CMK (cell line): ENCODE measurements at regions not wholly inside any gene's neighbourhood (a gene's known extent, or its start where the extent isn't known, plus 50 kb on each side); places are given as distances from the start of the nearest gene placed in this dataset.
A peak's percentile ranks its signal among the peaks of the same experiment; 100 is the strongest.

Source experiments
- DNase-seq: peaks from one replicate; pipeline ENCODE4 v3.0.0-alpha.2; 2010; ENCODE audit warnings: low read depth

DNA sequence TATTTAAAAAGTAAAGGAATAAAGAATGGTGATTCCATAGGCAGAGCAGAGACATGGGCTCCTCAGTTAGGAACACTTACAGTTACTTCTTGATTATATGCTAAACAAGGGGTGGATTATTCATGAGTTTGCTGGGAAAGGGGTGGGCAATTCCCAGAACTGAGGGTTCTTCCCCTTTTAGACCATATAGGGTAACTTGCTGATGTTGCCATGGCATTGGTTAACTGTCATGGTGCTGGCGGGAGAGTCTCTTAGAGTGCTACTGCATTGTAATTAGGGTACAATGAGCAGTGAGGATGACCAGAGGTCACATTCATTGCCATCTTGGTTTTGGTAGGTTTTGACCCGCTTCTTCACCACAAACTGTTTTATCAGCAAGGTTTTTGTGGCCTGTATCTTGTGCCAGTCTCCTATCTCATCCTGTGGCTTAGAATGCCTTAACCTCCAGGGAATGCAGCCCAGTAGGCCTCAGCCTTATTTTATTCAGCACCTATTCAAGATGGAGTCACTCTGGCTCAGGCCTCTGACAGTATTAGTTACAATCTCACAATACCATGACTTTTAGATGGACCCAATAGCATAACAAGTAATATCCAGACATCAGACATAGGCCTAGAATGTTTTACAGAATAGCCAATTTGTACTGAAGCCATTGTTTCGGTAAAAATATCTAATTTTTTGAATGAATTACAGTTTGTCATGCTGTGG, 106.8 kb downstream of the ZBTB18 start:
- DNase-seq: peak; percentile 32

- DNase-seq: no peak
Measured at GRCh38 chr1:244159646-244160045, 108.6 kb downstream of the ZBTB18 start.

DNA sequence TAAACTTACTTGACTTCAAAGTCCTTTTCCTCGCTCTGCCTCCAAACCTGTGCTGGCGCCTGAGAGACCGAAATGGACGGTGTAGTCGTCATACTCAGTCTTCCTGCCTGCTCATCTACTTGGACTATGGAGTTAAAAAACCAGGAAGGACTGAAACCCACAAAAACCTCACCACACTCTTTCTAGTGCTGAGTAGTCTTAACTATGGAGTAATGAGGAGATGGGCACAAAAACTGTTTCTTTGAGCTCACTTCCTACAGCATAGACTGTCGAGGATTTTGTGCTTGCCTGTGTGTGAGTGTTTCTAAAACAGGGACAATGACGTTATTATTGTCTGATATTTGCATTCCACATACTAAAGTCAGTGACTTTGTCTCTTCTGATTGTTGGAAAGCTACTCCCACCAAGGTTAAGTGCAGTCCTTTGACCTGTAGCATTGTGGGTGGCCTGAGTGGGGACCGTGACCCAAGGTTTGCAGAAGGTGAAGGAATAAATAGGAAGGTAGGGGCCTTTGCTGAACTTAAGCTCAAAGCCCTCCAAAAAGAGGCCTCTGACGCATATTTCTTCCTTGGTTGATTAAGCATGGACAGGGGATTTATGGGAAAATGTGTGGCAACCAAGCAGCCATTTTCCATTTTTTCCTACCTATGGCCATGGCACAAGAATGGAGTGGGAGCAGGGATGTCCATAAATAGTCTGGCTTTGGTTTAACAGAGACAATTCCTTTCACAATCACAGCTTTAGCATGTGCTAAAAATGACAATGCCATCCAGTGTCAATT, 109.6 kb downstream of the ZBTB18 start:
- no peak for DNase-seq

DNA sequence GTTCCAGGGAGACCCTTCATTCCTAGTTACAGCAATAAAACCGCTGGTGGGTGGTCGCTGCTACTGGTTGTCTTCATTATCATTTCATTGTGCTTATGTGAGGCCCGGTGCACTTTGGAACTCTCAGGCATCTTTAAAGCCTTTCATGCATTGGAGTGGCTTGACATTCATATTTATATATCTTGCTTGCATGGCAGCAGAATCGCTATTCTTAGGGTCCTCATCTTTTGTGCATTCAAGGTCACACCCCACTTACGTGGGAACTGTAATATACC, 110.1 kb downstream of the ZBTB18 start:
- no peak for DNase-seq

GRCh38 chr1:244162786-244163530, 111.9 kb downstream of the ZBTB18 start:
- DNase-seq: no peak

DNA sequence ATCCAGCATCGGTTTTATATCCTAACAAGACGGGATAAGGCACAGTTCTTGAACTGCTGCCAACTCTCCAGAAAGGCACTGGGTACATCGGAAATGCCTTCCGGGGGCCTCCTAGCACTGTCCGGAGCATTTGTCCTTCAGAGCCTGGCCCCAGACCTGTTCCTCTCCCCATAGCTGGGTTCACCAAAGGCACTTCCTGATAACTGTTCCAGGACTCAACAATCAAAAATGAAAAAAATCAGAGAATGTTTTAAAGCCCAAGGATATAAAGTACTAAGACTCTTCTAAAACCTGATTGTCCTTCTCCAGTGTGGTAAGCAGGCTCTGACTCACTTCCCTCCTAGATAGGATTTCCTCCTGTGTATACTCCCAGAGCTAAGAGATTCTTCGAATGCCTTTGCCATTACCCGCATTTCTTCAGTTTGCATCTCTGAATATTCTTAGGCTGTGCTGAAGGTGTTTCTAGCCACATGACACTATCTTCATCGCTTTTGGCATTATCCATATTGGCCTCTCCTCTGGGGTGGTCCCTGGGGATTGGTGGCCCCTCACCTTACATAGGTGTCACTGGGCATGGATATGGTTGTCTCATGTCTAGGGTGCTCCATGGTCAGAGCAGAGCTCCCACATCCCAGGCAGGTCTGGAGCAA, 112.9 kb downstream of the ZBTB18 start:
- no peak for DNase-seq

GRCh38 chr1:244164511-244164890, 113.4 kb downstream of the ZBTB18 start:
- DNase-seq: no peak

GRCh38 chr1:244165021-244165420, 113.9 kb downstream of the ZBTB18 start:
- DNase-seq: no peak

DNA sequence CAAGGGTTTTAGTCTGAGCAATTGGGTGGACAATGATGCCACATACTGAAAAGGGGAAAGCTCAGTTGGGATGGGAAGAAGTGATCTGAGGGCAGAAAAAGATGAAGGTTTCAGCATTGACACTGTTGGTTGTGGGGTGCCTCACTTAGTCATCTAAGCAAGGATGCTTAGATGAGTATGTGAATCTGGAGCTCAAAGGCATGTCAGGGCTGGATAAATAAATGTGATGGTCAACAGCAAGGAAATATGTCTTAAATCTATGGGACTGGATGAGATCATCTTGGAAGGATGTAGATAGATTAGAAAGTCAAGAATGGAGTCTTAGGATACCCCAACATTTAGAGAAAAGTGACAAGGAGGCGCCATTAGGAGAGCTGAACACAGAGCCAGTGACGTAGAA, 114.6 kb downstream of the ZBTB18 start:
- no peak for DNase-seq

DNA sequence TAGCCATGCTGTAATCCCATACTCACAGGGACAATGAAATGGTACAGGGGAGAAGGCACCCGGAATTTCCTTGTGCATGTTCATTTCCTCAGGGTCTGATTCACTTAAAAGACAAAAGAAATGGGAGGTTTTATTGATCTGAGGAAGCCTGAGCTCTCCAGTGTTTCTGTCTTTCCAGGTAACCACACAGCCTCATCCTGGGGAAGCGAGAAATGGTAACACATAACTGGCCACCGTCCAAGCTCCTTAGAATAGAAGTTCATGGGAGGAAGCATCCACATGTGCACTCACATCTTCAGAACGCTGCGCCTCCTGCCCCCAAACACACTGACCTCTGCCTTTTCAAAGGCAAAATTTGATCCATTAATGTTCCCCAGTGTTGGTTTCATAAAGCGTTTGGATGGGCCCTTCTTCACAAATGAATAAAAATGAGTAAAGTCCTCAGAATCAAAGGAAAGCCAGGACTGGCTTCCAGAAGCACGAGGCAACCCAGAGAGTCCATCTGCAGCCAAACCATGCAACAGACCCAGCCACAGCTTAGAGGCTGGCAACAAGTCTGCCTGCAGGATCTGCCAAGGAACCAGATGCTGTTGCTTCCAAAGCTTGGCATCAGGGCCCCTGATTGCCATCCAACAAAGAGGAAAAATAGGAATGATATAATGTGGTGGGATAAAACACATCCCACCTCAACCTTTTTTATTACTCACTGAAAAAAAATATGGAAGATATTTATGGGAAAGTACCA, 120.3 kb downstream of the ZBTB18 start:
- no peak for DNase-seq

DNA sequence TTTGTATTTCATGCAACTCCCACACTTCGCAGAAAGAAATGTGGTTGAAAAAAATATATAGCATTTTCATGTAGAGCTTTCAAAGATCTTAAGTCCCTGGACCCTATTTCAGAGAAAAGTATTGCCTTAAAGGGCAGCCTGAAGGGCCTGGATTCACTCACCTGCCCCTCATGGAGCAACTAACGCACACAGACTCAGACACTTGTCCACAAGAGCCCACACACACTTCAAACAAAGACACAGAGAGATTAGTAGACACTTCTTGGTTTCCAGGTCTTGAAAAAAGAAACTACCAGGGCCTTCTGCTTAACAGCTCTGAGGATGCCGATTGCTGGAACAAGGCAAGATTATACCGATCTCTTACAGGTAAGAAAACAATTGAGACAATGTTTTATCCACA, 122.2 kb downstream of the ZBTB18 start:
- DNase-seq: no peak

- DNase-seq: no peak
Measured at GRCh38 chr1:244173769-244174168, 122.7 kb downstream of the ZBTB18 start.

DNA sequence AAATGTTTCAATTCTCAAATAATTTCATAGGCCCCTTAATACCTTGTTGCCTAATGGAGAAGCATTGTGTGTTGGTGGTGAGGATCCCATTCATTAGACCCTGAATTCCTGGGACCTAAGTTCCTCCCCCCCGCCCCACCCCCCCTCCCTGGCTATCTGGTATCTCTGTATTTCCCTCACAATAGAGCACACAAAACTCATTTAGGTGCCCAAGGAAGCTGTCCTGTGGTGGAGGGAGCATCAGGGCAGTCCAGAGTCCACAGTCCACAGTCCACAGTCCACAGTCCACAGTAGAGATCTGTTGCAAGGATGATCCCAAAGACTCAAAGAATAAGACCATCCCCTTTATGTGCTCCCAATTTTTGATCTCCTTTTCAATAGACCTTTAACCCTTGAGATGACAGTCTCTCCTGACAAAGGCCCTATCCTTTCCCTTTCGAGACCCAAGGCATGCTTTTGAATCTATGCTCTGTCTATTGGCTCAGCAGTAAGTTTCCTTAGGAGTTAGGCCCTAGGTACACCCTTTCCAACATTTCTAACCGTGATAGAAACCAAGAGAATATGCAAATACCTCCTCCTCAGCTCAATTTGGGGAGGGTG, 123.9 kb downstream of the ZBTB18 start:
- DNase-seq: no peak

GRCh38 chr1:244176201-244176600, 125.1 kb downstream of the ZBTB18 start:
- no peak for DNase-seq

- DNase-seq: no peak
Measured at GRCh38 chr1:244180256-244180655, 129.2 kb downstream of the ZBTB18 start.

GRCh38 chr1:244181867-244182266, 130.8 kb downstream of the ZBTB18 start:
- DNase-seq: no peak

GRCh38 chr1:244183037-244183436, 132.0 kb downstream of the ZBTB18 start:
- no peak for DNase-seq

DNA sequence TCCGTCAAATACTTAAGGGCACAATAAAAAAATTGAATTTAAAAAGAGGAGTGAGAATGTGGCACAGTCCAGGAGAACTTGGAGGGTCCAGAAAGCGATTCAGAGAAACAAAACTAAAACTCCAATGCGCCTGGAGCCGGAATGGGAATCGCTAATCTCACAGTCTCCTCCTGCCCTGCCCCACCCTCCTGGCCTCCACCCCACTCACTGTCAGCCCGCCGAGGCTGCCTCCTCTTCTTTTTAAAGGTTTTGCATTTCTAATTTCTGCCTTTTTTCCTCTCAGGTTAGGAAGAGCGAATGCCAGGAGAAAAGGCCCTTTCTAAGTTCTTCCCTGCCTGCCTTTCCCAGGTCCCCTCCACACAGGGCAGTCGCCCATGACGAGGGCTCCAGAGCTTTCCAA, 135.3 kb downstream of the ZBTB18 start:
- DNase-seq: no peak

- DNase-seq: no peak
Measured at GRCh38 chr1:244187310-244187709, 136.2 kb downstream of the ZBTB18 start.

GRCh38 chr1:244191581-244191980, 140.5 kb downstream of the ZBTB18 start:
- DNase-seq: no peak

DNA sequence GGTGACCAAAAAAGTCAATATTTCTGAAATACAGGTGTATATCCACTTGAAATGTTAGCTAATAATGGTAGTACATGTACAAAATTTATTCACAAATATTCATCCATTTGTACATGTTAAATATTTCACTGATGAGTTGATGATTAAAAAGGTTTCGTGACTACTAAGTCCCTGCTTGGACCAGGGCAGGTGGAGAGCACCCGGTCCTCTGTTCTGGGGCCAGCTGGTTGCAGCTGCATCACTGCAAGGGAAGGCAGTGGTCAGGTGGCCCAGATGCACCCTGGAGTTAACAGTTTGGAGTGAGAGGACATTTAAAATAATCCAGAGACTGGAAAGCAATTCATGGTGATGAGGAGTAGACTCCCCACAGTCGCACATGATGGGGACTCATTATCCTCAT, 141.2 kb downstream of the ZBTB18 start:
- DNase-seq: no peak
